HG03039 (cell line): ENCODE measurements at regions not wholly inside any gene's neighbourhood (a gene's known extent, or its start where the extent isn't known, plus 50 kb on each side); places are given as distances from the start of the nearest gene placed in this dataset.
"Not testable (repeated sequence)": the region's sequence is repeated elsewhere in the genome, so short reads cannot be mapped to it uniquely, and the experiment has no call there.

ENCODE experiments used
- ATAC-seq: cut with Tn5 transposase; IDR thresholded peaks from one replicate; pipeline ENCODE4 v1.9.1; 2021; ENCODE audit warnings: mild to moderate bottlenecking, moderate library complexity; ENCODE audit not compliant: unreplicated experiment

DNA sequence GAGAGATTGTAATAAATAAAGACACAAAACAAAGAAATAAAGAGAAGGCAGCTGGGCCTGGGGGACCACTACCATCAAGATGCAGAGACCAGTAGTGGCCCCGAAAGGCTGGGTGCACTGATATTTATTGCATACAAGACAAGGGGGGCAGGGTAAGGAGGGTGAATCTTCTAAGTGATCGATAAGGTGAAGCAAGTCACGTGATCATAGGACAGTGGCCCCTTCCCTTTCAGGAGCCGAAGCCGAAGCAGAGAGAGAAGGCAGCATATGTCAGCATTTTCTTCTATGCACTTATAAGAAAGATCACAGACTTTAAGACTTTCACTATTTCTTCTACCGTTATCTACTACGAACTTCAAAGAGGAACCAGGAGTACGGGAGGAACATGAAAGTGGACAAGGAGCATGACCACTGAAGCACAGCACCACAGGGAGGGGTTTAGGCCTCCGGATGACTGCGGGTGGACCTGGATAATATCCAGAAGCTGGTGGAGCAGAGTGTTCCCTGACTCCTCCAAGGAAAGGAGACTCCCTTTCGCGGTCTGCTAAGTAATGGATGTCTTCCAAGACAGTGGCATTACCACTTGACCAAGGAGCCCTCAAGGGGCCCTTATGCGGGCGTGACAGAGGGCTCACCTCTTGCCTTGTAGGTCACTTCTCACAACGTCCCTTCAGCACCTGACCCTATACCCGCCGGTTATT lies 126.4 kb downstream of the RBM46 start:
- not testable (repeated sequence) for ATAC-seq

- no peak for ATAC-seq
Observed at GRCh38 chr4:154908168-154908567, 127.1 kb downstream of the RBM46 start.

DNA sequence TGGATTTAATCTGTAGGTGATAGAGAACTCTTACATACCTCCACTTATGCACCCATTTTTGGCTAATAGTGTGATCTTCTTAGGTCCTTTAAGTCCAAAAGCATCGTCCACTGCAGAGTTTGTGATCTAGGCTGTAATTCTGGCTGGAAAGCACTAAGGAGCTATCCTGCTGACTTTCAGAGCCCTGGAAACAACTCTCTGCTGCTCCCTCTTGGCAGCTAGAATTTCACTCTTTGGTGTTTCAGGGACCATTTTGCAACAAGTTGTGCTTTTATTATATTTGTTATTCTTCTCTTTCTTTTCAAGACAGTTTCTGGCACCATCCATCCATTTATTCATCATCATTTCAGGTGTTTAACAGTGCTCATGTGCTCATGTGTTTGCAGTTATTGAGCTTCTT lies 130.0 kb downstream of the RBM46 start:
- no peak for ATAC-seq

- no peak for ATAC-seq
Observed at GRCh38 chr4:154911608-154912098, 130.6 kb downstream of the RBM46 start.

DNA sequence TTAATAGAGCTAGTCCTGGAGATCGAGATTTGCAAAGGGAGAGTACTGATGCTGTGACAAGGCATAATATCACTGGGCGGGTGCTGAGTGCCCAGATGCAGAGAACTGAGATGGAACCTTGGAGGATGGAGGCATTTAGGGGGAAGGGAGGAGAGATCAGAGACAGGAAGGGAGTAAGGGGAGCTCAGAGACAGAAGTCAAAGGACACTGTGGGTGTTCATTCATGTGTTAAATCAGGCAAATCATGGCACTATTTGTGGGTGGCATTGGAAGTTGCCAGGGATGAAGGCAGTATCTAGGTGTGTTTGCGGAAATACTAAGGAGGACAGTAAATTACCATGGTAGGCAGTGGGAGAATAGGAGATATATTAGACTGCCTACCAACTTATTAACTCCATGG lies 135.0 kb downstream of the RBM46 start:
- ATAC-seq, result no peak

DNA sequence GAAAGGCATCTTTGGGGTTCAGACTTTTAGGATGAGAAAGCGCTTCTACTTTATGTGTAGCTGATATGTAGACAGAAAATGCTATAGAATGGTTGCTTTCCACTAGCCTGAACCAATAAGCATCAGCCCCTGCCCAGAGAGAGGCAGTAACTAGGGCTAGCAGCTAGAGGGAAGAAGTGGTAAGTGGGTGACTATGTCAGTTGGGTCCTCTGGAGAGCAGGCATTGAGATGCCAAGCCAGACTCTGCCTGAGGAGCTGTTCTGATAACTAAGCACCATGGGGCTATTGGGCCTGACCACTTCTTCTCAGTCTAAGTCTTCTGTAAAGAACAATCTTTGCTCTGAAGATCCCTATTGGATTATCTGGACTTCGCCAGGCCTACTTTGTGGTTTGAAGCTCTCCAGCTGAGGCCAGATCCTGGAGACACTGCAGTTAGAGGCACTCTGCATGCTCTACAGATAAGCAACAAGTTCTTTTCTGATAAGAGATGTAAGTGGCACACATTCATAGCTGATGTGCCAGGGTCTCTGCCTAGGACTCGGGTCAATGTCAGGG lies 146.1 kb downstream of the RBM46 start:
- no peak for ATAC-seq

DNA sequence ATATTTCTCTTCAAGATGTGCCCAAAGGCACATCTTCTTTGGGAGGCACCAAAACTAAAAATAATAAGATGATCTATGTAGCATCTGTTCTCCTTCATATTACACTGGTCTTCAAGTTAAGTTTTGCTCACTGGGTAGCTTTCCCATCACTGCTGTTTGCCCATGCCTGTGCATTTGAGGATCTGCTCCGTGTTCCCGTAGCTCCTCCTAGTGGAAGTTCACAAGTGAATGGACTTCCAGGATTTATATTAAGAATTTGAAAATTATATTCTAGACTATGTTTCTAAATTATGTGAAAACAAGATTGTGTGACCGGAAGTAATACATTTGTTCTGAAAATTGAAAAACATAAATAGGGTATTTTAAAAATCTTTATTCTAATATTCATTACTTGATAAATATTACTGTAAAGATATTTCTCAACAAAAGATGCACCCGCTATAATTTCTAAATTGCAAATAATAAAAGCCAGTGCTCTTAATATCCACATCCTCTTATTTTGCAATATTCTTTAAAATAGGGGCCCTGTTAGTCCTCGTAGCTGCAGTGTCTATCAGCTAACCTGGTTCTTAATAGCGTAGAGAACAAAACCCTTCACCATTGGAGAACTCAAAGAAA lies 147.7 kb downstream of the RBM46 start:
- no peak for ATAC-seq

DNA sequence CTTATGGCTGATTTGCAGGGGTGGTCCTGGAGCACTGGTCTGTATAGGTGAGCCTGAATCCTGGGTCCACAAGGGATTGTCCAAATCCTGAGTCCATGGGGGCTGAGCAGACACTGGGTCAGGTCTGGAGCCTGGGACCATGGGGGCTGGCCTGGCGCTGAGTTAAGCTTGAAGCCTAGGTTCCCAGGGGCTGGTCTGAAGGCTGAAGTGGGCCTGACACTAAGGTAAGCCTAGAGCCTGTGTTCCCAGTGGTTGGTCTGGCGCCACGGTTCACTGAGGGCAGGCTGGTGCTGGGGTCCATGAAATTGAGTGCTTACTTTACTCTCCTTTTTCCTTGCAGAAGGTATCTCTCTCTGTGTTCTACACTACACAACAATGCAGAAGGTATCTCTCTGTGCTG lies 155.8 kb downstream of the RBM46 start:
- ATAC-seq, result no peak

- no peak for ATAC-seq
Observed at GRCh38 chr4:154939851-154940250, 158.8 kb downstream of the RBM46 start.

DNA sequence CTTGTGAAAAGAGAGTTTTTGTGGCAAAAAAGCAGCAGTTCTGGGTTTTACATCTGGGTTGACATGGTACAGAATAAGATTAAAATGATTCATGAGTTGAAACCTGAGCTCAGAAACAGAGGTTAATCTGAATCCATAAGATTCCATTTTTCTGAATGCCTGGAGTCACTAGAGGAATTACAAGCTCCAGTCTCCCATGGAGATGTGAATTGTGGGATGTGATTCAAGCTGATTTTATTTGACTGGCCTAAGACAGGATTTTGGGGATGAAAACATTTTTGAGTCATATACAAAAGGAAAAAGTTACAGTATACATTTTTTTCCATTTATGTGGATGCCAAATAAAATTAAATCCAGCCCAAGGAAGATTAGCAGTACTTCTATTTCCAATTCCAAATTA lies 161.1 kb downstream of the RBM46 start:
- no peak for ATAC-seq

GRCh38 chr4:154944996-154945395 lies 163.9 kb downstream of the RBM46 start:
- no peak for ATAC-seq

DNA sequence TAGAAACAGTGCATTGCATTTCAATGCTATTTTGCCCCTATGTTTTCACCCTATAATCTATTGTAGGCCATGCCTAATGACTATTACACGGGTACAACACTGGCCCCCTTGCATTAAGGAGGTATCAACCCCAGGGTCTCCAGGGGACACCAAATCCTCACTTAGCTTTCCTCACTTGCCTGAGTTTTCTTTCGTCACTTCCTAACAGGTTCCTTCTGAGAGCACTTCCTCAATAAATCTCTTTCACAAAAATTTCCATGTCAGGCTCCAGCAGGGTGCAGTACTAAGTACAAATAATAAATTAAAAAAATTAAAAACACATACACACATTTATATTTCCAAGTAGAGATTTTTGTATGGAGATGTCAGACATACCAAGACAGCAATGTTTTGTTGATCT lies 165.0 kb downstream of the RBM46 start:
- no peak for ATAC-seq

DNA sequence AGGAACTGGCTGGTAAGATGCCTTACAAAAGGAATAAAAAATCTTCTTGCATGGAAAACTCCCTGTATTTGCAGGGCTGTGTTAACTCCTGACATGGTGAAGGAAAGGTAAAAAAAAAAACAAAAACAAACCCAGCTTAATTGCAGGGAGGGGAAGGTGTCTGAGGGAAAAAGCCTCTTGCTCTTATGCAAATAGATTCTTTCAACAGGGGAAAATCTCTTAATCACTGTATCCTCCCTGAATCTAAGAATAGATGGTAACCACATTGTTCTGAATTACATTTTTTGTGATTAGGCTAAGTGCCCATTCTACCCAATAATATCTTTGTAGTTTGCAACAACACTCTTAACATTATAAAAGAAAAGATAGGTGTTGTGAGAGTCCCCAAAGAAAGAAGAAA lies 172.6 kb downstream of the RBM46 start:
- ATAC-seq, result no peak

GRCh38 chr4:154954117-154954516 lies 173.0 kb downstream of the RBM46 start:
- ATAC-seq, result no peak

- no peak for ATAC-seq
Observed at GRCh38 chr4:154958121-154958520, 177.0 kb downstream of the RBM46 start.

DNA sequence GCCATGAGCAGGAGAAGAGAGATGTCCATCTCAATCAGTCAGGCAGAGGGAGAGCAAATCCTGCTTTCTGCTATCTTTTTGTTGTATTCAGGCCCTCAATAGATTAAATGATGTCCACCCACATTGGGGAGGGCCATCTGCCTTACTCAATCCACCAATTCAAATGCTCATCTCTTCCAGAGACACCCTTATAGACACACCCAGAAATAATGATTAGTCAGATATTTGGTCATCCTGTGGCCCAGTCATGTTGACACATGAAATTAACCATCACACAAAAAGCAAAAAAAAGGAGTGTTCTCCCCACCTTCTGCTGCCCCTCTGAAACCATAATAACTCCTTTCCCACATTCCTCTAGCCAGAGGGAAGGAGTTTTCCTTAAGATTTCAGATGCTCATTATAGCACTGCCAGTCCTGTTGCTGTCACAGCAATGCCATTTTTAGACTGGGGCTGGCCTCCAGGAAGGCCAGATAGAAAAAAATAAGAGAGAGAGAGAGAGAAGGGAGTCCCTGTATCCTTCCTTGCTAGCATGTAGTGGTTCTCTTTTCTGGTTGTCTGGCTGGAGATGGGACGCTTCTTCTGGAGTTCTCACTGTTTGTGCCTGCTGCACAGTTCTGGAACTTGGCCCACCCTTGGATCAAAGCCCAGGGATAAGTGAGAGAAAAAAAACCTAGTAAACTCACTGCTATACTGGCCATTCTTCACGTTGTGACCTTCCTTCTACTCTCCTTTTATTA lies 177.7 kb downstream of the RBM46 start:
- no peak for ATAC-seq

DNA sequence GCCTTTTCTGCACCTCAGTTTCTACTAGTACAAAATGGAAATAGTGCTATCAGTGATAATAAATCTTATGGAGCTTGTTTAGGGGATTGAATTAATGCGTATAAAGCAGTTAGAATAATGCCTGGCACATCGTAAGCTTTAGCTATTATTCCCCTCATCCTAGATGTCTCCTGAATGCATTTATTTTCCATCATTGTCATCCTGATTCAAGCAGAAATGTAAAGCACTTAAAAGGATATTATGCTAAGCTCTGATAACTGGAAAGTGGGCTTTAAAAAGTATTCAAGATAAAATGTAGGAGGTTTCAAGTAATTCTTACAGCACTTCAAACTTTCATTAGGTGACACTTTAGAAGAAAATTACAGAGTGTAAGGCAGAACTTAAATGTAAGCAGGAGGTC lies 178.7 kb downstream of the RBM46 start:
- ATAC-seq, result no peak

GRCh38 chr4:154960476-154960875 lies 179.4 kb downstream of the RBM46 start:
- ATAC-seq, result no peak

GRCh38 chr4:154961263-154961662 lies 180.2 kb downstream of the RBM46 start:
- peak; percentile 98 for ATAC-seq

DNA sequence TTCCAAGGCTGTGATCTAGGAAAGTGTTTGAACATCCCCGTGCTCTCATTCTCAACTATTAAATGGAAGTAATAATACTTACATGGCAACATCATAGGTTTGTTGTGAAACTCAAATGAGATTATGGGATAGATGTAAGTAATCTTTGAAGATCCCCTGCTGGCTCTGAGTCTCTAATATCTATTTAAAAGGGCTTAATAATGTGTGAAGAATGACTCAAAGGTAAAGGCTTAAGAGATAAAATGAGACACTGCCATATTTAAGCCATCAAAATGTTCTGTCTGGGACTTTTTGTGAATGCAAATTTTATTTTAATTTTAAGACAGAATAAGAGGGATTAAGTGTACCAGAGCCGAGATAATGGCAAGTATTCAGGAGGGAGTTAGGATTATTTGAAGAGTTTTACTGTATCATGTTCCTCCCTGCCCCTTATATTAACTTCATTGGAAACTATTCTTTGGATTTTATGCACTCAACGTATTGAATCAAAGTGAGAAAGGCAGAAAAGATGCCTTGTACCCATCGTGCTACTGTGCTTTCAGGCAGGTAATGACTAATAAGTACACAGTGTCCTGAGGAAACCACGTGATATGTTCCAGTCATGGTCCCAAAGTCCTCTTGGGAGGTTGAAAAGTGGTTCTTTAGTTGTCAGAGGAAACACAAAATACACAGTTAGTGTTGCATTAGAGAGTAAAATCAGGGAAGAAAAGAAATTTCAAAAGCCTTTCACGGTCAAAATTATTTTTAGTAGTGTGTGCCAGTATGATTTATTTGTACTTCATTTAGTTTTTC lies 192.4 kb downstream of the RBM46 start:
- no peak for ATAC-seq

DNA sequence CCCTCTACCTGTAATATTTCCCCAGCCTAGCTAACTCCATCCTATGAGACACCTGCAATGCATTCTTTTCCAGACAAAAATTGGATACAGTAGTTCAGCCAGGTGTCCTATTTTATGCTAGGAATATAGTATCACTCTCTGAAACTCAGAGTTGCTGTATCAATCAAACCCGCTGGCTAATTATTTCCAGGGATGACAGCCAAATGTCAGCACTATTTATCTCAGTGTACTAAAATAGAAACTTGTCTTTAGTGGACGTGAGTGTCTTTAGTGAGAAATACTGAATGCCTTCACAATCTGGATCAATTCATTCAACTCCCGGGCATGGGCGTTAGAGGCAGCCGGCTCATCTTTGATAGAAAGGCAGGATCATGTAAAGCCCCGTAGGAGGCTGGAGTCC lies 196.2 kb downstream of the RBM46 start:
- ATAC-seq, result no peak
